Keratinocyte (primary cell): ENCODE measurements at regions not wholly inside any gene's neighbourhood (a gene's known extent, or its start where the extent isn't known, plus 50 kb on each side); places are given as distances from the start of the nearest gene placed in this dataset.

Experiments
- EZH2 ChIP-seq: IDR thresholded peaks from one replicate; pipeline ENCODE4 v1.6.1; 2012; ENCODE audit warnings: inconsistent platforms, mild to moderate bottlenecking, low read length, moderate library complexity
- TF ChIP-seq, protein P1 (sequence below), 3 experiments: IDR thresholded peaks in 1 of 3; conservative IDR thresholded peaks in 1 of 3; optimal IDR thresholded peaks in 1 of 3; 2 replicates in 2 of 3; 3 replicates in 1 of 3; pipeline versions ENCODE3 to v1.5.1; 2011; ENCODE audit warnings: low read length in 3 of 3, mild to moderate bottlenecking in 3 of 3, moderate library complexity in 2 of 3, control low read depth in 1 of 3, inconsistent platforms in 1 of 3; ENCODE audit not compliant: insufficient read depth in 2 of 3; ENCODE audit errors: extremely low read depth in 1 of 3

DNA sequence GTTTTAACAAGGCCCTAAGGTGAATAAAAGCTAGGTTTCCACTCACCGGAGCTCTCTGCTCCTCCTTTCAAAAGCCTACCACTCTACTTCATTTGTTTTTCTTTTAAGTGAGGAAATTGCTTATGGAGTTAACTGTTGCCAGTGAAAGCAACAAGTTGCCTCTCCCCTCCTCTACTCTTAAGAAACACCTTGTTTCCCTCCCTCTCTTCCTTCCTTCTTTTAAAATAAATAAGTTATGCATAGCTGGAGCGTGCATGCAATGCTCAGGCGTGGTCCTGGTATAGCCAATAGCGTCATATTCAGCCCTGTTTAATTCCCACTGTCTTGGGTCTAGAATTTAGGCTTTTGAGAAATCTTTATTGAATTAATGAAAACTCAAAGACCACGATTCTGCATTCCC lies 101.1 kb upstream of the IGF1R start:
- TF ChIP-seq, protein P1, sequence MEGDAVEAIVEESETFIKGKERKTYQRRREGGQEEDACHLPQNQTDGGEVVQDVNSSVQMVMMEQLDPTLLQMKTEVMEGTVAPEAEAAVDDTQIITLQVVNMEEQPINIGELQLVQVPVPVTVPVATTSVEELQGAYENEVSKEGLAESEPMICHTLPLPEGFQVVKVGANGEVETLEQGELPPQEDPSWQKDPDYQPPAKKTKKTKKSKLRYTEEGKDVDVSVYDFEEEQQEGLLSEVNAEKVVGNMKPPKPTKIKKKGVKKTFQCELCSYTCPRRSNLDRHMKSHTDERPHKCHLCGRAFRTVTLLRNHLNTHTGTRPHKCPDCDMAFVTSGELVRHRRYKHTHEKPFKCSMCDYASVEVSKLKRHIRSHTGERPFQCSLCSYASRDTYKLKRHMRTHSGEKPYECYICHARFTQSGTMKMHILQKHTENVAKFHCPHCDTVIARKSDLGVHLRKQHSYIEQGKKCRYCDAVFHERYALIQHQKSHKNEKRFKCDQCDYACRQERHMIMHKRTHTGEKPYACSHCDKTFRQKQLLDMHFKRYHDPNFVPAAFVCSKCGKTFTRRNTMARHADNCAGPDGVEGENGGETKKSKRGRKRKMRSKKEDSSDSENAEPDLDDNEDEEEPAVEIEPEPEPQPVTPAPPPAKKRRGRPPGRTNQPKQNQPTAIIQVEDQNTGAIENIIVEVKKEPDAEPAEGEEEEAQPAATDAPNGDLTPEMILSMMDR (optimal IDR thresholded peaks at IDR 0.05 in 1 of 3, IDR thresholded peaks at IDR 0.05 in 1 of 3, conservative IDR thresholded peaks at IDR 0.05 in 1 of 3; ENCODE audit: extremely low read depth in 1 of 3, insufficient read depth in 2 of 3, low read length in 3 of 3), result no peak
- no peak for TF ChIP-seq EZH2
